ENCODE measurements at regions not wholly inside any gene's neighbourhood (a gene's known extent, or its start where the extent isn't known, plus 50 kb on each side); places are given as distances from the start of the nearest gene placed in this dataset.
"Not testable (repeated sequence)": the region's sequence is repeated elsewhere in the genome, so short reads cannot be mapped to it uniquely, and the experiment has no call there.

DNA sequence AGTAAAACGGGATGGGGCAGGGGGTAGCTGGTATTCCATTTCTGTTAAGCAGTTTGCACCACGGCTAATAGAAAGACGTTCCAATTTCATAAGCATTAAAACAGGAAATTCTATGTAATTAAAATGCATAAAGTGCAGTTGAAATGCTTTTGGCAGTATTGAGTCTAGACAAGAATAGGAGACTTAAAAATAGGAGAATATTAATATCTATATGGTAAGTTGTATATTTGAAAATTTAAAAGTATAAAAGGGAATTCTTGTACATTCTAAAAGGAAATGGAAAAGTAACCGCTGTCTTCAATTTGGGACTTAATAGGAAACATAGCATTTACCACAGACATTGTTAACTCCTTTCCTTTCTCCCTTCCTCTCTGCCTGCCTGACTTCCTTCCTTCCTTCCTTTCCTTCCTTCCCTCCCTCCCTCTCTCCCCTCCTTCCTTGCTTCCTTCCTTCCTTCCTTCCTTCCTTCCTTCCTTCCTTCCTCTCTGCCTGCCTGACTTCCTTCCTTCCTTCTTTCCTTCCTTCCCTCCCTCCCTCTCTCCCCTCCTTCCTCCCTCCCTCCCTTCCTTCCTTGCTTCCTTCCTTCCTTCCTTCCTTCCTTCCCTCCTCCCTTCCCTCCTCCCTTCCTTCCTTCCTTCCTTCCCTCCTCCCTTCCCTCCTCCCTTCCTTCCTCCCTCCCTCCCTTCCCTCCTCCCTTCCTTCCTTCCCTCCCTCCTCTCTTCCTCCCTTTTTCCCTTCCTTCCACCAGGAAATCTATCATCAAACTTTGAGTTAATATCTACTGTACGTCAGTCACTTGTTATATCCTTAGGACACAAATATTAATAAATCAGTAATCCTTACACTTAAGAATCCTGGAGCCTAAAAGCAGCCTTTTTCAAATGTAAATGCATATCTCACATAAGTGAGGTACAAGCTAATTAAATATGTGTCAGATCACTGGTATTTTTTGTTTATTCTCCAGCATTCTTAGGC is 1049.3 kb downstream of the GALC start:
- DNase-seq: no peak

GRCh38 chr14:86942936-86943335 is 1050.0 kb downstream of the GALC start:
- DNase-seq: no peak

- no peak for DNase-seq
Measured at GRCh38 chr14:86940106-86940505, 1052.9 kb downstream of the GALC start.

GRCh38 chr14:86938320-86938719 is 1054.7 kb downstream of the GALC start:
- DNase-seq: peak; percentile 31

GRCh38 chr14:86936556-86936955 is 1056.4 kb downstream of the GALC start:
- no peak for DNase-seq

DNA sequence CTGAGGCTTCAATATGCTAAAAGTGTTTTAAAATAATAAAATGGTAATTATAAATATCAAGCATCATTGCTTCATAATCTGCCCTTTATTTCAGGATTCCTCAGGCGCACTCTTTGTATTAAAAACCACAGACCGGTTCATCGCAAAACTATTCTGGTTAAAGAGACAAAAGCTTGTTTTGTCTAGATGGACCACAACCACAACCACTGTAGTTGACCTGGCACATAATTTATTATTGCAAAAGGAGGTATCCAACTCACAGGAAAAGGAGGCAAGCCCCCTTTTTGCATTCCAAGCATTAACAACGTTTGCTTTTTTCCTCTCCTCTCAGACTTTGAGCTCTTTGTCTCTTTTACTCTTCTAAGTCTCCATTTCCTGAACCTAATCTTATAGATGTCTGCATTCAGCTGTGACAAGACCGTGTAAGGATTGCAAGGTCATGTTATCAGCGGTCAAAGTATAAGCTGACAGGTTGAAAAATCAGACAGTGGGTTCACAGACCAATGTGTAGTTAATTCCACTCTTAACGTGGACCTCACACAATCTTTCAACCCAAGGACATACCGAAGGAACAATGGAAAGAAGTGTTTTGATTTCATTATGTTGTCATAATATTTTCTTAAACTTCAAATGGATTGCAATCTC is 1057.6 kb downstream of the GALC start:
- peak; percentile 10 for DNase-seq

- no peak for DNase-seq
Measured at GRCh38 chr14:86933958-86934595, 1058.9 kb downstream of the GALC start.

GRCh38 chr14:86933460-86933859 is 1059.5 kb downstream of the GALC start:
- DNase-seq: no peak

DNA sequence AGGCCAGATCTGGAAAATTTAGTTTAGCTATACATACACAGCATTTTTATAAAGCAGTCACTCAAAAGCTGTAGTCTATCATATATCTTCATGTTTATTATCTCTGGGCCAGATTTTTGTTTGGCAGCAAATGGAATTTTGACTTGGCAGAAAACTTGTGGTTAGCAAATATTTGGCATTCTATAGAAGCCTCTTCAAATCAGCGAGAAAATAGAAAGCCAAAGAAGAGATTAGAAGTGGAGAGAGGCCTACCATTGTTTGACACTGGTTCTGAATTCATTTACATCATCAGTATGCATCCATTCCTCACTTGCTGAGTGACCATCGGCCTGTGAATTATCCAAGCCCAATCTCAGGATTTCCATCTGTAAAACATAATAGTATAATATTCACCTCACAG is 1077.6 kb downstream of the GALC start:
- peak; percentile 56 for DNase-seq

DNA sequence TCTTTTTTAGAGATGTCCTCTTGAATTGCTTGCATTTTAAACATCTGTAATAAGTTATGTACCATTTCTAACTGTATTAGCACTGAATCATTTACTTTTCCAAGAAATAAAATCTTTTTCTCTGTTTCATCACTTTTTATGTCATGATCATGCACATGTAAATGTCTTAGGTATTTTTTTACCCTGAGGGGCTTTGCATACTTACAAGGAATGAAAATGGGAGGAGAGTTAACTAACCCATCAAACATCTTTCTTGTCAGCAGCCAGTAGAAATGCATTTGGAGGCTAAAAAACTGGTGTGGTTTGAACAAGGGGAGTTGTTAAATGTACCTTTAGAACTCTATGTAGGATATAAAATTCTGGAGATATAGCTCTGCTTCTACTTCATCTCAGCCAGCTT is 1080.3 kb downstream of the GALC start:
- no peak for DNase-seq

- no peak for DNase-seq
Measured at GRCh38 chr14:86911486-86911885, 1081.5 kb downstream of the GALC start.

DNA sequence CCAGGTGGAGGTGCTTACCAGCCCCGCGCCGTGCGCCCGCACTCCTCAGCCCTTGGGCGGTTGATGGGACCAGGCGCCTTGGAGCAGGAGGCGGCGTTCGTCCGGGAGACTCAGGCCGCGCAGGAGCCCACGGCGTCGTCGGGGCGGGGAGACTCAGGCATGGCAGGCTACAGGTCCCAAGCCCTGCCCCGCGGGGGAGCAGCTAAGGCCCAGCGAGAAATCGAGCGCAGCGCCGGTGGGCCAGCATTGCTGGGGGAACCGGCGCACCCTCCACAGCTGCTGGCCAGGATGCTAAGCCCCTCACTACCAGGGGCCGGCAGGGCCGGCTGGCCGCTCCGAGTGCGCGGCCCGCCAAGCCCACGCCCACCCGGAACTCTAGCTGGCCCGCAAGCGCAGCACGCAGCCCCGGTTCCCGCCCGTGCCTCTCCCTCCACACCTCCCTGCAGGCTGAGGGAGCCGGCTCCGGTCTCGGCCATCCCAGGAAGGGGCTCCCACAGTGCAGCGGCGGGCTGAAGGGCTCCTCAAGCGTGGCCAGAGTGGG is 1087.5 kb downstream of the GALC start:
- not testable (repeated sequence) for DNase-seq

DNA sequence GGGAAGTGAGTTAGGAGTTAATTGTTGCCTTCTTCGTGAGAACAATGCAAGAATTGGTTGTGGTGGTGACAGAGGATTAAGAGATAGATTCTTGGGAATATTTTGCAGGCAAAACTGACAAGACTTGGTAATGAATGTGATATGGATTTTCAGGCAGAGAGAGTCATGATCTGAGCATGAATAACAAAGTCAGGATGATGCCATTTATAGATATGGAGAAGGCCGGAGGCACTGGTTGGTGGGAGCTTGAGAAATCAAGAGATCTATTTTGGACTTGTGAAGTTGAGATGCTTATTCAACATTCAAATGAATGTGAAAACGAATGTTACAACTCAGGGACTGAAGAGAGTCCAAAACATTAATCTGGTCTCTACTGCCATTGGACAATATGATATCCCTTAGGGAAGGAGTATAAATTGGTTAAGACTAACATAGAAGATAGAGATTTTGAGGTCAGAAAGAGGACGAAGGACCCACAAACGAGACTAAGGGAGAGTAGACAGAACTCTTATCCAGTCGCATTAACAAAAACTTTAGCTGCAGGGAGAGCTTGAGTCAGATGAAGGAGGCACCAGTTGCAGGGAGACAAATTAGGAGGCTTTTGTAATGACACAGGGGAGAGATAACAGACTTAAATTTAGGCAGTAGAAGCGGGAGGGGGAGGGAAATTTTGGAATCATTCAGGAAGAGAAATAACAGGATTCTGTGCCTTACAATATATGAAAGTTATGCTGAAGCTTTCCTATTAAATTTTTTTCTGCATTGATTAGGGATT is 1090.6 kb downstream of the GALC start:
- DNase-seq: no peak

GRCh38 chr14:86897704-86898513 is 1095.1 kb downstream of the GALC start:
- no peak for DNase-seq

GRCh38 chr14:86897224-86897623 is 1095.8 kb downstream of the GALC start:
- DNase-seq: no peak

GRCh38 chr14:86896701-86897100 is 1096.3 kb downstream of the GALC start:
- peak; percentile 30 for DNase-seq

GRCh38 chr14:86892152-86892956 is 1100.6 kb downstream of the GALC start:
- no peak for DNase-seq

DNA sequence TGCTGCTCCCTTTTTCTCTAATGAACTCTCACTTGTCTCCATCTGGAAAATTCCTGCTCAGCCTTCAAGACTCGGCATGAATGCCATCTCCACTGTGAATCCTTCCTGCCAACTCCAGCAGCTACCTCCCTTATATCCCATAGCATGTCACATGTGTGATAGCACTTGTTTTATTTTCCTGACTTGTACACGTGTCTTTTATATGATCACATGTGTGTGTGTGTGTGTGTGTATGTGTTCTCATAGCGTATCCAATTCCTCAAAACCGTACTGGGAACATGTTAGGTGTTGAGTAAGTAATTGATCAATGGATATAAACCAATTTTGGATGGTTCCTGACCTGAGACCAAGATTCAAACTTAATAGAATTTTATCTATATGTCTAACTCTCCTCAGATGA is 1107.7 kb downstream of the GALC start:
- DNase-seq: no peak

GRCh38 chr14:86884498-86884897 is 1108.5 kb downstream of the GALC start:
- DNase-seq: no peak

DNA sequence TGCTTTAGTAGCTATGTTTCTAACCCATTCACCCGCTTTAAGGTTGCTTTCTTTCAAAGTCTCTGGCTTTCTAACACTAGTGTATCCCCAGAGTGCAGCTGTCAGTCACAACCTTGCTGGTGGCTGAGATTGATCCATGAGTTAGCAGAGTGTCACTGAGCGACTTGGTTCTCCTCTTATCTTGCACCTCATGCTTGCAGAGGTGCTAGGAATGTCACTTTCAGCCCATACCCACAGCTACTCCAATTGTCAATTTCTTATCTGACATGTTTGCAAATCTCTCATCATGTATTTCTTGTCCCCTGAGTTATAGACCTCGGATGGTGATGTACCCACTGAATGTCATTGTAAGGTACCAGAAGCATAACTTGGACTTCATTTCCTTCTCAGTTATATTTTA is 1110.2 kb downstream of the GALC start:
- no peak for DNase-seq

GRCh38 chr14:86865934-86866333 is 1127.0 kb downstream of the GALC start:
- no peak for DNase-seq

Data from eye (tissue), 1 donor.